ENCODE measurements at regions not wholly inside any gene's neighbourhood (a gene's known extent, or its start where the extent isn't known, plus 50 kb on each side); places are given as distances from the start of the nearest gene placed in this dataset.

DNA sequence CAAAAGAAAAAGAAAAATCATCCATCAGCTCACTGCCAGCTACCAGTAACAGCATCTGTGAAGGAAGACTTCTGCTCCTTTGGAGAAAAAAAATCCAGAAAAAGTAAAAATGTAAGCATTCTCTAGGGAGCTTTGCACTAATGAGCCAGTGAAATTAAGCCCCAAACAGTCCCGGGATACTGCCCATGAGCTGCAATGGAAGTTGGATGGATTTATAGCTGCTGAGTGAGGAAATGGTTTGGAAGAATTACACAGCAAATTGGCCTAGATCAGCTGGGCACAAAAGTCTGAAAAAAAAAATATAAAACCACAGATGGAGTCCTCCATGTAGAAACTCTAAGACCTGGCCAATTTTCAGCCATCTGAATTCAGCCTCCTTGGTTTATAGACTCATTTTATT is 462.9 kb upstream of the USP15 start:
- no peak for DNase-seq (ENCODE audit: low spot score)

DNA sequence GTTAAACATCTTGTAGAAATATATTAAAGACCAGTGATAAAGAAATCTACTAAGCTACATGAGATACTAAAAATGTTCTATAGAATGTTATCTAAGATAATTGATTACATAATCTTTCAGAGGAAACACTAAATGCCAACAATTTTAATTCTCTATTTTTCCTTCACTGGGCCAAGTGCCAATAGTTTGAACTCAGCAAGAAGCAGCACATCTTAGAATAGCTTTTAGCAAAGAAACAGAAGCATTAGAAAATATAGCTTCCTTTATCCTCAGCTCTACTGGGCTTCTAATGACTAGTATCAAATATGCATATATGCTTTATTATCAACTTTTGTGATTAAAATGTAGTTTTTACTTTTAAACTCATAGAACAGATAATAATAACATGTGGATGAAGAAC is 461.4 kb upstream of the USP15 start:
- no peak for DNase-seq (ENCODE audit: low spot score)

DNA sequence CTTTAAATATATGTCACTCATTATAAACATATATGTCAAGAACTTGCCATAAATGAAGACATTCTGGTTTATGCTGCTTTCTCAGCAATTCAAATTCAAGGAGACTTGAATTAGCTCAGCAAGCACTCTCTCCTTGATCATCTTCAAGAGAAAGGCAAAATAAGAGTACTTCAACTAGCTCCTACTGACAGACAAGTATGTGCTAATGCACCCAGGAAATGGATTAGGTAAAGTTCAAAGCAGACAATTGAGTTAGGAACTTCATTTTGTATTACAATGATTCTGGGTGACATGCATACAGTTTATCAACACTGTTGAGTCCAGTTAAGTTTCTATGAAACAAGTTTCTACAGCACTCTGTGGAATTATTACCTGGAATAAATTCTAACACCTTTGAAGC is 455.9 kb upstream of the USP15 start:
- DNase-seq (ENCODE audit: low spot score): no peak

DNA sequence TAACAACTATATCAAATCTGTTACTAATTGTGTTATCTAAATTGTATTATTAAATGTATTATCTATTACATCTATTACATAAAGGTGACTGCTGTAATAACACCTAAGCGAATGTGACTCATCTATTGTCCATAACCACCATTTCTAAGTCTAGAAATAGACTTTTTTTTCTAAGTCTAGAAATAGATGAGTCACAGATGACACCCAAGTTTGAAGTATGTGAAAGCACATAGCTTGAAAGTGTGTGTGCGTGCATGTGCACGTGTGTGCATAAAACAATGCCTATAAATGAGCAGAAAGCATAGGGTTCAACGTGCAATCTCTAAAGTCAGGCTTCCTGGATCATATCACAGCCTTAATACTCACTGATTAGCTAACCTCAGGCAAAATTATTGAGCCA is 451.3 kb upstream of the USP15 start:
- DNase-seq (ENCODE audit: low spot score): no peak

DNA sequence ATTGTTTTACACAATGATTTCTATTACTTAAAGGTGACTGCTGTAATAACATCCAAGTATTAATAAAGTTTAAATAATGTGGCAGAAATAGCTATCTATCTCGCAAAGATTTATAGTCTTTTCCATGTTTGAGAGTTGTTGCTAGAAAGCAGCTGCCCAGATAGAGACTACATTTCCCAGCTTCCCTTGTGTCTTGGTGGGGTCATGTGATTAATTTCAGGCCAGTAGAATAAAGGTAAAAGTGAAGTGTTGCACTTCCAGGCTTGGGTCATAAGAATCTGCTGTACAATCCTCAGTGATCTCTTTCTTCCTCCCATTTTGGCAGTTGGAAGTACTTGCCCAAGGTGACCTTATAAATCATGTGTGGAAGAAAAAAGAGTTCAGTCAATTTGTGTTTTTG is 449.7 kb upstream of the USP15 start:
- DNase-seq (ENCODE audit: low spot score): no peak

DNA sequence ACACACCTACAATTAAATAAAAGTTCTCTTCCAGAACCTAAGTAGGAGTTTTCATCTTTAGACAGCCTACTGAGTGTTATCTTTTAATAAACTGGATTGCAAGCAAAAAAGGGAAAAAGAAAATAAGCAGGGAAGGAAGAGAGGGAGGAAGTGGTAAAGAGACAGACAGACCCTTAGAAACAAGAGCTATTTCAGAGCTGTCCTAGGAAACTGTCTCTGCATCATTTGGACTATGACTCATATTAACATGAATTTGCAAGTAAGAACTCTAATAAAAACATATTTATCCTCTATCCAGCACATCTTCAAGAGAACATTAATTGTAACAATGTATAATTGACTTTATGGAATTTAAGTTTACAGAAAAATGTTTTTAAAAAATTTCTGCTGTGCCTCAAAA is 438.8 kb upstream of the USP15 start:
- no peak for DNase-seq (ENCODE audit: low spot score)

DNA sequence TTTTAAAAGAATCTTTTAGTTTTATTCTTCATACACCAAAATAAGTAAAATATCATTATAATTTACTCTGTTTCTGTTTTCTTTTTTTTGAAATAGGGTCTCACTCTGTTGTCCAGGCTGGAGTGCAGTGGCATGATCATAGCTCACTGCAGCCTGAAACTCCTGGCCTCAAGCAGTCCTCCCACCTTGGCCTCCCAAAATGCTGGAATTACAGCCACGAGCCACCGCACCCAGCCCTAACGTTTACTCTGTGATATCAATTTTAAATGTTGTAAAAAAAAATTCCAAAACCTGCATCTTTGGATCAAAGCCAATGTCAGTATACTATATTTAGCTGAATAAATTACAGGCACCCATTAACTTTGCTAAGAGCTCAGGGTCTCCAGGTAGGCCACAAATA is 437.1 kb upstream of the USP15 start:
- no peak for DNase-seq (ENCODE audit: low spot score)

DNA sequence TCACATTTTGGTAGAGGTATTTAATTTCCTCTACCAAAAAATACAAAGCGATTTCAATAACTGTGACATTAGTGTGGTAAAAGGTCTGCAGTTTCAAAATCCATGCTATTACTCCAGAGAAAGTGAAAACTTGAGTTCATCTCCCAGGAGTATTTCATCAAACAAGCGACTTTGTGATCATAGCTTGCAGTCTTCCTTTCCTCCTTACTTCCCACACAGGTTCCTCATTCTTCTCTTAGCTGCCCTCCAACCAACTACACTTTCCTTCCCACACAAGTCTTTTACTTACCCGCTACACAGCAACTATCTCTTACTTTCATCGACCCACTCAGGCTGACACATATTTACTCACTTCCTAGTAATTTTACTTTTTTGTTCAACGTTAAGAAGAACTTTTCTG is 413.4 kb upstream of the USP15 start:
- no peak for DNase-seq (ENCODE audit: low spot score)

DNA sequence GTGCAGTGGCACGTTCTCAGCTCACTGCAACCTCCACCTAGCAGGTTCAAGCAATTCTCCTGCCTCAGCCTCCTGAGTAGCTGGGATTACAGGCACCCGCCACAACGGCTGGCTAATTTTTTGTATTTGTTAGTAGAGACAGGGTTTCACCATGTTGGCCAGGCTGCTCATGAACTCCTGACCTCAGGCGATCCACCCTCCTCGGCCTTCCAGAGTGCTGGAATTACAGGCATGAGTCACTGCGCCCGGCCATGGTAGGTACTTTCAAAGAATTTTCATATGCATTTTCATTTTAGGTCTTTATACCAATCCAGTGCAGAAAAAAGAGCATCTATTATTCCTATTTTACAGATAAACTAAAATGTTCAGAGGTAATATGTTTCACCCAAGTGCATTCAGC is 411.3 kb upstream of the USP15 start:
- DNase-seq (ENCODE audit: low spot score): no peak

DNA sequence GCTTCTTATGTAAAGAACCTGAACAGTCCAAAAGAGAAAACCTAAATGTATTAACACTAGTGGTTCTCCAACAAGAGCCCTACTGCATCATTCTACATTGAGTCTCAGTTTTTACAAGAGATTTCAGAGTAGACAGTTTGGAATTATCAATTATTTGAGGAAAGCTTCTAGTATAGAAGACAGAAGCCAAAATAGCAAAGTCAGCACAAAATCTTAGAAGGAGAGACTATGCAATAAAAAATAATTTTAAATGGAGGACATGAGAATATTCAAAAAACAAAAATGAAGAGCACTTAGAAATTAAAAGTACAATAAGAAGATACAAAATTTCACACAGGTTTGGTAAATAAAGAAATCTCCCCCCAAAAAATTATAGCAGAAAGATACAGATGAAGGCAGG is 406.3 kb upstream of the USP15 start:
- DNase-seq (ENCODE audit: low spot score): no peak

DNA sequence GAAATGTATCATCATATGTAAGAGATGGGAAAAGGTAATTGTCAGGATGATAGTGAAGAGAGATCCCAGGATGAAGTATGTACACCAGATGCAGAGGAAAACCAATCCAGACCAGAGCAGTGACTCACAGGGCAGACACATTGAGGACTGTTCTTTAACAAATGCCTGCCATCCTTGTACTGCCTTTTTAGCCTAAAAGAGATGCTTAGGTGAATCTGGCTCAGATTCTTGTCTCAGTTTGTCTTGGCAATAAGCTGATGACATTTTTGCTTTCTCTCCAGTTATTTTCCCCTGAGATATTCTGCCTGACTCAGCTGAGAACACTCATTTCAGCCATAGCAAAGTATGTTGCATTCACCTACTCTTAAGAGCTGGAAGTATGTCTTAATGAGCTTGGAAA is 405.3 kb upstream of the USP15 start:
- no peak for DNase-seq (ENCODE audit: low spot score)

DNA sequence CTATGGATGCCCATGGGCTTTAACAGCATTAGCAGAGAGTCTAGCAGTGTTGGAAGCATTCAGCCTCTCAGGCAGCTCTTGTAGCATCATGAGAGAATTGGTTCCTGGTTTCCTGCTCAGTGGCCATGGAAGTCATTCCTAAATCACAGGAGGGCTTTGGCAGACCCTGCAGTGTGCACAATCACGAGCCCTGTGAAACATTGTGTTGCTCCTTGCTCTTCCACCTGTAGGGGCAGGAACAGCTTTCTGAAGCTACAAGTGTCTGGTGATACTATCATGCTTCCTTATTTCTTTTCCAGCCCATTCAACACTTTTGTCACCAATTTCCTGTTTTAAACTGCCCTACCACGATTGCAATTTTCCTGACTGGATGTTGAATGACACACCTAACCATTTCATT is 402.2 kb upstream of the USP15 start:
- no peak for DNase-seq (ENCODE audit: low spot score)

DNA sequence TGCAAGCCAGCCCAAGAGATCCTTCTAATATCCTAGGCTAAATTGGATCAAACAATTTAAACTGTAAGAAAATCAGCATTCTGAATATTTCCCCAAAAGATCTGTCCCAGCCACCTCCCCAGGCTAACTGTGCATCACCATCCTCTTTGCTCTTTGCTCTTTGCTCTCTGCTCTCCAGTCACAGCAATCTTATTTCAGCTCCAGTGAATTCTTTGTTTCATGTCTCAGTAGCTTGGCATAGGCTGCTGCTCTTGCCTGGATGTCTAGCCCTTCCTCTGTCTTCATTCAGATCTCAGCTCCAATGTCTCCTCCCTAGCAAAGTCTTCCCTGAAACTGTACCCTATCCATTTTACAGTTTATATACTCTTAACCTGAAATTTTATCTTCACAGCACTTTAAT is 399.8 kb upstream of the USP15 start:
- DNase-seq (ENCODE audit: low spot score): no peak

DNA sequence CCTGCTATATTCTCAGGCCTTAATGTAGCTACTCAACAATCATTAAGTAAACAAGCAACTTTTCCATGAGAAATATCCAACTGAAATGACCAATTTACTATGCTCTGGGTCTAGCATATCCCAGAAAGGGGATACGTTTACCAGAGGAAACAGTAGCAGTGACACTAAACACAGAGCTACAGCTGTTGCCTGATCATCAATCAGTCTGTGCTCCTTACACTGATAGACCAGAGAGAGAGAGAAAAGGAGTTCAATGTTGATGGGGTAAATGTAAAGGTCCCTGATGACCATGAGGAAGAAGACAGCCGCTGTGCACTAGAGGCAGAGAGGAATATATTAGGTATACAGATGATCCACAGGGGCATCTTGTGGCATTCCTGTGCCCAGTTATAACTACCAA is 397.2 kb upstream of the USP15 start:
- no peak for DNase-seq (ENCODE audit: low spot score)

DNA sequence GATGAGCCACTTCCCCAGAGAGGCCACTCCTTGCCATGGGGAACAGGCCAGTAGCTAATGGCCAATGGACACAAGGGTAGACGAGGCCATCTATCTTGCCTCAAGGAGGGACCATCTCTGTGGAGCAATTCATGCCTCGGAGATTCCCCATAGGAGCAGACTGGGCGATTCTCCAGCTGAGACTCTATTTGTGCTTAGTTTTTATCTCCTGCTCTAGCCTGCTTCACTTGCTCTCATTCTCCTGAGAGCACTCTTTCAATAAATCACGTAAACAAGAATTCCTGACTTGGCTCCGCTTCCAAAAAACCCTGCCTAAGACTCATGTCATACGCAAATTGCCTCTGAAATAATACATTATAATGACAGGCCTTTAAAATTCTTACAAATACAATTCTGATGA is 396.4 kb upstream of the USP15 start:
- no peak for DNase-seq (ENCODE audit: low spot score)

DNA sequence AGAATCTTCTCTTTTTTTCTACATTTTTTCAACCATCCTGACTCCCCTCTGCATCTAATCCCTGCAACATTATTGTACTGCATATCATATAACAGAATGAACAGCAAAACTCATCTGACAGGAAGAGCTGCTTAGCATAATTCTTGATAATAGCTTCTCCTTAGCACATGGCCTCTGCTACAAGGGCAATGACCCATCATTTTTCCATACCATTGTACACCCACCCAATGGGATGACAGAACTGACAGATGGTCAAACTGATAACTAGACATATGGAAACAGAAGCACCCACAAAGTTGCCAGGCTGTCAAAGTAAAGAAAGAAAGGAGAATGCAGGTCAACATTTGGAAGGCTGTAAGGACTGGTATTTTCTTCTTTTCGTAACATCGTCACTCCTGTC is 390.4 kb upstream of the USP15 start:
- no peak for DNase-seq (ENCODE audit: low spot score)

DNA sequence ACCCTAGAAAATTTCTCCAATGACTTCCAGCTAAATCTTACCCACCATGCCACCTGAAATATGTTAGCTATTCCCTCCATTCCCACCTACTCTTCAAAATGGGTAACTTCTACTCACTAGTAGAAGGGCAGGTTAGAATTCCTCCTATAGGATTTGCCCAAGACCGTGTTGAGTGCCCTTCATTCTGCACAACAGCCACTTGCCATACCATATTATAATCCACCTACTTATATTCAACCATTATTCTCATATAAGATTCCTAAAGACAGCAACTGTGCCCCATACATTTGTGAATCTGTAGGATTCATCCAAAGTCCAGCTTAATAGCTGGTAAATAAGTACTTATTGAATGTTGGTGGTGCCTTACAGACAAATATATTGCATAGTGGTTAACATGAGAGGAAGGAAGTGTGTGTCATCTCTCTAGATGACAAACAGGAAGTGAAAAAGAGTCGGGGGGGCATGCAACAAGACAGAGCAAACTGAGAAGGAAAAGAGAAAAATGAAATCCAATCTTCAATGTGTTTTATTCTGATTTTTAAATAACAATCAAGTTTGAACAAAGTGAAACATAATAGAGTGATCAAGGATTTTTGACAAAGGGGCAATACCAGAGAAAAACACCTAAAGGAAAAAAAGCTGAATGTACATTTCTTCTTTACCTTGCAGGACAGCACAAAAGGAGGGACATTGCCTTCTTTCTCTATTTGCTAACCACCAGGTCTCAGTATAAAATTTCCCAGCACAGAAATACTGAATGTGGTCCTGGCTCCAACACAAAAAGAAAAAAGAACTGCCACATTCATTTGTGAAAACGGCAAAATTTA is 389.3 kb upstream of the USP15 start:
- no peak for DNase-seq (ENCODE audit: low spot score)

DNA sequence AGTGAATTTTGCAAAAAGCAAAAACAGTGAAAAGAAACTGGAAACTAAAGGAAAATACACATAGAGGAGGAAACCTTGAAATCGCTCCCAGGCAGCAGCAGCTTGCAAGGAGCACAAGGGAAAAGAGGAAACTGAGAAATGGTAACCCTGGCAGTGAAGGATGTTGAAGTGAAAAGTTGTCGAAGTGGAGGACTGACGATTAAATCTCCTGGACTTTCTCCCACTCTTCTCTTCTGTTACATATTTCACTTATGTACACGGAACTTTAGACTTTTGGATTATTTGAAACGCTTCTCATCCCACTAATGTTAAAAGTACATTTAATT is 388.8 kb upstream of the USP15 start:
- DNase-seq (ENCODE audit: low spot score): no peak

DNA sequence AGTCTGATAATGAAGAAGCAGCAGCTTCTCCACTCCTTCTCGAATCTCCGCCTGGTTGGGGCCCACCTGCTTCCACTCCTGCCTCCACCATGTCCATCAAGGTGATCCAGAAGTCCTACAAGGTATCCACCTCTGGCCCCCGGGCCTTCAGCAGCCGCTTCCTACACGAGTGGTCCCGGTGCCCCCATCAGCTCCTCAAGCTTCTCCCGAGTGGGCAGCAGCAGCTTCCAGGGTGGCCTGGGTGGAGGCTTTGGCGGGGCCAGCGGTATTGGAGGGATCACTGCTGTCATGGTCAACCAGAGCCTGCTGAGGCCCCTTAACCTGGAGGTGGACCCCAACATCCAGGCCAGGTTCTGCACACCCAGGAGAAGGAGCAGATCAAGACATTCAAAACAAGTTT is 381.0 kb upstream of the USP15 start:
- no peak for DNase-seq (ENCODE audit: low spot score)

DNA sequence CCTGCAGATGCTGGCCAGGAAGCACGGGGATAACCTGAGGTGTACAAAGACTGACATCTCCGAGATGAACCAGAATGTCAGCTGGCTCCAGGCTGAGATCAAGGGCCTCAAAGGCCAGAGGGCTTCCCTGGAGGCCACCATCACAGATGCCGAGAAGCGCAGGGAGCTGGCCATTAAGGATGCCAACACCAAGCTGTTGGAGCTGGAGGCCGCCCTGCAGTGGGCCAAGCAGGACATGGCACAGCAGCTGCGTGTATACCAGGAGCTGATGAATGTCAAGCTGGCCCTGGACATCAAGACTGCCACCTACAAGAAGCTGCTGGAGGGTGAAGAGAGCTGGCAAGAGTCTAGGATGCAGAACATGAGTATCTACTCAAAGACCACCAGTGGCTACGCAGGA is 380.0 kb upstream of the USP15 start:
- no peak for DNase-seq (ENCODE audit: low spot score)

DNA sequence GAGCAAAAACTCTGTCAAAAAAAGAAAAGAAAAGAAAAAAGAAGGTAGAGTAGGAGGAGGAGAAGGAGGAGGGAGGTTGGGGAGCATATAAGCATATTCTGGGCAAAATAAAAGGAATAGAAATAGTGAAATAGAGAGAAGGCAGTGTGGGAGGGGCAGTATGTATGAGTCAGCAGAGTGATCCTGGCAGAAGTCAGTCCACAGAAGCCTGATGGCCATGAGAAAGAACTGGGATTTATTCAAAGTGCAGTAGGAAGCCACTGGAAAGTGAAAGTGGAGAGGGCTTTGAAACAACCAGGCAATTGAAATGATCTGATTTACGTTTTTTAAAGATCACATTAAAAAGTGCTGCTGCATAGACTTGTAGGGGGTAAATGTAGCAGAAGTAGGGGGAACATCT is 368.6 kb upstream of the USP15 start:
- no peak for DNase-seq (ENCODE audit: low spot score)

DNA sequence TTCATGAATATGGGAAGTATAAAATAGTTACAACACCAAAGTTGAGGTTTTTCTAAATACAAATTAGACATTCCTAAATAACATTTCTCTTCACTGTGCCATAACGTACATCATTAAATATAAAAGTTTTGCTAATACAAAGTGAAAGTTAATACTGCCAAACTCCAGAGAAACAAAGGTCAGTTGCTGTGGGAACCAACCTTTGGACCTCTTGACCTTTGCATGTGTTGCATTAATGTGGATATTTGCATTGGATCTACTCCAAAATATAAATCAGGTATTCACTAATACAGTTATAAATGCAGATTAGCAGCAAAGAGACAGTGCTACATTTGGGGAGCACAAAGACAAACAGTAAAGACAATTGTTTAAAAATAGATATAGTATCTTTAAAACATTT is 366.0 kb upstream of the USP15 start:
- DNase-seq (ENCODE audit: low spot score): no peak

DNA sequence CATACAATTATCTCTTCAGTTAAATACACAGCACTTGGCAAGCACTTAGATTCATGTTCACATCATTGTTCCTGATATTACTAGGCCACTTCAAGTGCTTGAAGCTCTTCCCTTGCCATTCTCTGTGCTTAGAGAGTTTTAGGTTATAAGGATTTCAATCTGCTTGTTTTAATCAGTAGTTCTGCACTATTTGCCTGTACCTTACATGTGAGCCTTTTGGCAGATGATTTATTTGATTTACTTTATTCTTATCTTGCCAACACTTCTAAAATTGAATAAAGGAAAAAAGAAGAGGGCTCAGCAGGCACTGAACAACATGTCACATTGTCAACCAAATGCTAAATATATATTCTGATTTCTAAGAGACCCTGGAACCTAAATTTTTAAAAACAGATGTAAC is 363.8 kb upstream of the USP15 start:
- DNase-seq (ENCODE audit: low spot score): no peak

DNA sequence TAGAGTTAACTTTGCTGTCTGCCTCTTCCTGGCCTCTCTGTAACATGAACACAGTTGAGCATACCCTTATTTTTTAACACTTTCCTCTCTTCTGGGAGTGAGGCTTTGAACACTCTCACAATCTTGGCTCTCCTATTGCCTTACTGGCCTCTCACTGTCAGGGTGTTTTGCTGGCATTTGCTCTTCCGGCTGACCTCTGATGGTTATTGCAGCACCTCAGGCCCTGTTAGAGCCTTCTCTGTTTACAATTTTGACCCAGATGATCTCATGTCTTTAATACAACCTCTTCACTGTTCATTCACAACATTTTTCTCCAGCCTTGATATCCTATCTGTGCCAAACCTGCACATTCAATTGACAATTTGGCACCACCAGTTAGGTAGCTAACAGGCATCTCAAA is 357.8 kb upstream of the USP15 start:
- no peak for DNase-seq (ENCODE audit: low spot score)

DNA sequence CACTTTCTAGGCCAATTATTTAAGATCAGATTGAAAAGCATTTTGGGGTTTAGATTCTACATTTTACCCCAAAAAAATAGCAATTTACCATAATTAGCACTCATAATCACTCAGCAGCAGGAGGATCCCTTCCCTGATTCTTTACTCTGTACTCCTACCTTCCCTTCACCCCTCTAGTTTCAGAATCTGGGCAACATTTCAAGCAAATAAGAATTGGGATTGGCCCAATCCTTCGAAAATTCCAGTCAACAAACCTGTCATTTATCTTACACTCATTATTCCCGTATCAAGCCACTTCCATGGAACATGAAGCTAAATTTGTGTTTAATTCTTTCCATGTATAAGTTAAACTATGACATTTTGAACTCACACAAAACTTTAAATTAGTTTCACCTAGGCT is 349.1 kb upstream of the USP15 start:
- DNase-seq (ENCODE audit: low spot score): no peak
